Right atrium auricular region (tissue), 2 donors: ENCODE measurements at regions not wholly inside any gene's neighbourhood (a gene's known extent, or its start where the extent isn't known, plus 50 kb on each side); places are given as distances from the start of the nearest gene placed in this dataset.

Experiments
- DNase-seq: peaks from one replicate; pipeline ENCODE4 v3.0.0-alpha.2; 2019; ENCODE audit warnings: low spot score
- H3K27ac ChIP-seq, 2 donors: fragments of 200-600 bp; sonication (generic); 1 replicate in 1 of 2; 2 replicates in 1 of 2; pipeline ENCODE4 v1.5.1; 2016 to 2019
- H3K27me3 ChIP-seq, 2 donors: fragments of 200-600 bp; sonication (generic); one replicate each; pipeline versions ENCODE4 v1.5.1 to v1.6.0; 2017 to 2019
- H3K36me3 ChIP-seq: fragments of 200-600 bp; sonication (generic); one replicate; pipeline ENCODE4 v1.5.1; 2016
- H3K4me1 ChIP-seq, 2 donors: fragments of 200-600 bp; sonication (generic); one replicate each; pipeline versions ENCODE4 v1.5.1 to v1.6.0; 2017 to 2019
- H3K4me3 ChIP-seq, 2 donors: fragments of 200-600 bp; sonication (generic); 1 replicate in 1 of 2; 2 replicates in 1 of 2; pipeline ENCODE4 v1.5.1; 2017 to 2019; ENCODE audit warnings: mild to moderate bottlenecking in 1 of 2, moderate library complexity in 1 of 2
- H3K9me3 ChIP-seq, 2 donors: fragments of 200-600 bp; sonication (generic); one replicate each; pipeline ENCODE4 v1.5.1; 2019
- TF ChIP-seq, protein P1 (sequence below), 2 donors: fragments of 200-600 bp; sonication (generic); IDR thresholded peaks; one replicate each; pipeline ENCODE4 v1.5.1; 2019; ENCODE audit warnings: antibody characterized with exemption in 2 of 2

DNA sequence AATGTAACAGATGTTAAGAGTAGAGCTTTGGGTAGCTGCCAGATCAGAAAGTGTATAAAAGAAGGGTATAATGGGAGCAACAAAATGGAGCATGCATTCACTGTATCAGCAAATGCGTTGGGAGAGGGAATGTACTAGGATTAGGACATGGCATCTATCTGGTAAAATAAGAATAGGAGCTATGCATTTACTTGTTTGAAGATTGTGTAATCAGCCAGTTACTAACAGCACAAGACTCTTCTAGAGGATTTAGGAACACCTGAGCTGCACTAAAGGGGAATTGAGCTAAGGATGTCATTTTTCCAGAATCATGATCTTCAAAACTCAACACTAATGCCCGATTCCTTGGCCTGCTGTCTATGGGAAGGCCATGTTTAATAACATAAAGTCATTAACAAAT, 394.2 kb upstream of the TNP1 start:
- peaks cover 0 to 8% of the 10 kb centered on the region in 2 donors for H3K4me1 ChIP-seq
- H3K27ac ChIP-seq = no peak overlapping the region
- no peaks in the 10 kb centered on the region for H3K36me3 ChIP-seq
- TF ChIP-seq, protein P1, sequence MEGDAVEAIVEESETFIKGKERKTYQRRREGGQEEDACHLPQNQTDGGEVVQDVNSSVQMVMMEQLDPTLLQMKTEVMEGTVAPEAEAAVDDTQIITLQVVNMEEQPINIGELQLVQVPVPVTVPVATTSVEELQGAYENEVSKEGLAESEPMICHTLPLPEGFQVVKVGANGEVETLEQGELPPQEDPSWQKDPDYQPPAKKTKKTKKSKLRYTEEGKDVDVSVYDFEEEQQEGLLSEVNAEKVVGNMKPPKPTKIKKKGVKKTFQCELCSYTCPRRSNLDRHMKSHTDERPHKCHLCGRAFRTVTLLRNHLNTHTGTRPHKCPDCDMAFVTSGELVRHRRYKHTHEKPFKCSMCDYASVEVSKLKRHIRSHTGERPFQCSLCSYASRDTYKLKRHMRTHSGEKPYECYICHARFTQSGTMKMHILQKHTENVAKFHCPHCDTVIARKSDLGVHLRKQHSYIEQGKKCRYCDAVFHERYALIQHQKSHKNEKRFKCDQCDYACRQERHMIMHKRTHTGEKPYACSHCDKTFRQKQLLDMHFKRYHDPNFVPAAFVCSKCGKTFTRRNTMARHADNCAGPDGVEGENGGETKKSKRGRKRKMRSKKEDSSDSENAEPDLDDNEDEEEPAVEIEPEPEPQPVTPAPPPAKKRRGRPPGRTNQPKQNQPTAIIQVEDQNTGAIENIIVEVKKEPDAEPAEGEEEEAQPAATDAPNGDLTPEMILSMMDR (IDR thresholded peaks at IDR 0.05) = no peak
- no peak for DNase-seq
- no peak overlapping the region for H3K4me3 ChIP-seq
- no peaks in the 10 kb centered on the region for H3K27me3 ChIP-seq
- no peaks in the 10 kb centered on the region for H3K9me3 ChIP-seq

DNA sequence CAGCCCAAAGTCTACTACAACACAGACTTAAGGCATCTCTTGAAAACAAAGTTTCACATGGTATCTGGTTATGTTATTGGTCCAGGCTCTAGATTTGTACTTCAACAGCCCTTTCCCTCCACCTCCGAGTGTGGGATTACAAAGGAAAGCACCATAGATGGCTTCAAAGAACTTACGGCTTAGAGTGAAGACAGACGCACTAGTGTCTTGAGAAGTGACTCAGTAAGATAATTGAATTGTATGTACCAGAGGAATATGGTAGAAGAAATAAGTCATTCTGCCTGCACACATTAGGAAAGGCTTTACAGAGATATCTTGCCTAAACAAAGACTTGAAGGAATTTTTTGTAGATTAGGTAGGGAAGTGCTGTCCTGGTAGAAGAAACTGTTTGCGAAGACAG, 392.3 kb upstream of the TNP1 start:
- H3K4me3 ChIP-seq = no peak overlapping the region
- H3K4me1 ChIP-seq = peaks cover 0 to 26% of the 10 kb centered on the region in 2 donors
- H3K9me3 ChIP-seq = no peaks in the 10 kb centered on the region
- TF ChIP-seq, protein P1 (IDR thresholded peaks at IDR 0.05) = no peak
- H3K27me3 ChIP-seq = no peaks in the 10 kb centered on the region
- DNase-seq = no peak
- no peak overlapping the region for H3K27ac ChIP-seq
- H3K36me3 ChIP-seq = no peaks in the 10 kb centered on the region

DNA sequence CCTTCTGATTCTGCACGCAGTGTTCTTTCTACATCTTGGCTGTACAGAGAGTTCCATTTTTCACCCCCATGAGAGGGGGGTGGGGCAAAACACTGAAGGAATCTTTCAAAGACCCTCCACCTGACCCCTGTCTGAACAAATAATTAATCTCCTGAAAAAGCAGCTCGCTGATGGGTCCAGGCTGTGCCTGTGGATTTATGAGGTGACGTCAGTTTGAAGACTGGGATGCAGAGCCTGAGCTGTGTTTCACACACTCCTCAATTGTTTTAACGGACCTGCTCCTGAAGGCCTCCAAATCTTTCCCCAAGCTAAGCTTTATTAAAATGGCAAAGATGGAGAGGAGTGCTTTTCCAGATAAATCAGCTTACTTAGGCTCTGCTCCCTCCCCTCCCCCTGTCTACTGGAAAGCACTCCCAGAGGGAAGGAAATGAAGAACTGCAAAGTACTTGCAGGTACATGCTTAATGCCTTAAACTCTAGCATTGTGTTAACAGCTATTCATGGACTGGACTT, 390.2 kb upstream of the TNP1 start:
- no peak overlapping the region for H3K4me3 ChIP-seq
- no peaks in the 10 kb centered on the region for H3K36me3 ChIP-seq
- H3K4me1 ChIP-seq = peaks cover 0 to 26% of the 10 kb centered on the region in 2 donors
- DNase-seq = no peak
- H3K9me3 ChIP-seq = no peaks in the 10 kb centered on the region
- TF ChIP-seq, protein P1 (IDR thresholded peaks at IDR 0.05) = no peak
- no peak overlapping the region for H3K27ac ChIP-seq
- H3K27me3 ChIP-seq = no peaks in the 10 kb centered on the region

DNA sequence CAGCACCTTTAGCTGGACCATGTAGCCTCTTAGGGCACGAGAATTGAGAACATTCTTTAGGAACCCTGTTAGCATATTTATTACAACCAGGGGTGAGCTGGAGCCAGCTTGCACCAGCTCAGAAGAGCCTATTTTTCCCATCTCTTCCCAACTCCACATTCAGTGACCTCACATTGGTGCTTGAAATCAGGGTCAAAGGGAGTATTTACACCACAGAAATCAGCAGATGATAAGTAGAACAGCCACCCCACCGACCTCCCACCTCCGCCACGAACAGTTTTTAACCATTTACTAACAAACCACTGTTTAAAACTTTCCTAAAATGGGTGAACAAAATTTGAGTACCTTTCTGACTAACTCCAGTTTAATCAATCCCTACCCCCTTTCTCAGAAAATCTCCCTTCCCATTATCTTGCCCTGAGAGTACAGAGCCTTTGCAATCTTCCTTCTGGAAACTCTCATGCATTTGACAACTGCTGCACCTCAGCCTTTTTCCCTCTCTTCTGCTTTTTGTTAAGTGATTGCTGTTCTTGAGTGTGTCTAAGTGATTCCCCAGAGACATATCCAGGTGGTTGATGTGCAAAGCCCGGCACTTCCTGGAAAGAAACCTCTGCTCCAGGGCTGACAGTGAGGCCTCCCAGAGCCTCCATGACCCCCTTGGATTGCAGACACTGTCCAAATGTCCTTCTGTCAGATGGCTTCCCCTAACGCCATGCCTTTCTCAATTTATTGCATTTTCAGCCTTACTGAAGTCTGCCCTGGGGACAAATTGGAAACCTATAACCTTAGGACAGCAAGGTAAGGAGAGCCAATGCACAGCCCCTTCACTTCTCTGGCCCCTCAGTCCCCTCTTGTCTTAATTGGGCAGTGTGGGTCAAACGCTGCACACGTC, 389.5 kb upstream of the TNP1 start:
- H3K9me3 ChIP-seq = no peaks in the 10 kb centered on the region
- TF ChIP-seq, protein P1 (IDR thresholded peaks at IDR 0.05) = no peak
- no peaks in the 10 kb centered on the region for H3K27me3 ChIP-seq
- H3K27ac ChIP-seq = peak overlapping the region; percentile 35 to 61
- H3K36me3 ChIP-seq = no peaks in the 10 kb centered on the region
- peaks cover 0 to 26% of the 10 kb centered on the region in 2 donors for H3K4me1 ChIP-seq
- no peak for DNase-seq
- H3K4me3 ChIP-seq = no peak overlapping the region

DNA sequence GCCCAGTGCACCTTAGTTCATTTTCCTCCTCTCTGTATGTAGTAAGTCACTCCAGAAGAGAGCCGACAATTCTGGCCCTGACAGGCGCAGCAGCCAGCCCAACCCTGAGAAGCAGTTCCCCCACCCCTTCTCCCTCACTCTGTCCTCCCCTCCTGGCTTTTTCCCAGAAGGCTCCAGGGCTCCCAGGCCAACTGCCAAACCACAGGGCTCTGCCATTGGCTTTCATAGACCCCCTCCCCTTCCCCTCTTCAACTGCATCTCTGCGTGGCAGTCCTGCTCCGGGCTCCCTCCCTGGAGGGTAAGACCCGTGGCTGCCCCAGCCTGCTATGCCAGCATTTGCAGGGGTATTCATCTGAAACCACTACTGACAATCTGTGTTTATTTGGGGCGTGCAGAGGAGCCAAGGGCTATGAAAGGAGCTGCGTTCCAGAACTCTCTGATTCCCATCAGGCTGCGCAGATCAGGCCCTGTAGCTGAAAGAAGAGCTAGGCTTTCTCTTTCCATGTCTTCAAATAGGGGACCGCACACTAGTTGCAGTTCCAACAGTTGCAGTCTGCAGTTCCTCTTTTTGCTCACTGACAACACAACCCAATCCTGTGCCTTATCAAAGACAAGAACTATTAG, 388.6 kb upstream of the TNP1 start:
- no peak overlapping the region for H3K4me3 ChIP-seq

More for the DNA sequence above, 388.6 kb upstream of the TNP1 start:
- no peaks in the 10 kb centered on the region for H3K36me3 ChIP-seq
- DNase-seq = no peak
- TF ChIP-seq, protein P1 (IDR thresholded peaks at IDR 0.05) = no peak
- H3K9me3 ChIP-seq = no peaks in the 10 kb centered on the region
- H3K27ac ChIP-seq = peak overlapping the region; percentile 35 to 61
- H3K27me3 ChIP-seq = no peaks in the 10 kb centered on the region
- H3K4me1 ChIP-seq = peaks cover 0 to 26% of the 10 kb centered on the region in 2 donors
